Coronary artery (tissue), 2 donors: ENCODE measurements at regions not wholly inside any gene's neighbourhood (a gene's known extent, or its start where the extent isn't known, plus 50 kb on each side); places are given as distances from the start of the nearest gene placed in this dataset.

Experiments used
- DNase-seq: peaks from one replicate; pipeline ENCODE4 v3.0.0-alpha.2; 2017; ENCODE audit warnings: low spot score
- H3K27ac ChIP-seq, 2 donors: fragments of 200-600 bp; sonication (generic); one replicate each; pipeline ENCODE4 v1.5.1; 2016 to 2019
- H3K4me3 ChIP-seq: fragments of 200-600 bp; sonication (generic); 2 replicates; pipeline ENCODE4 v1.5.1; 2016; ENCODE audit warnings: mild to moderate bottlenecking, moderate library complexity
- CTCF ChIP-seq: fragments of 200-600 bp; sonication (generic); IDR thresholded peaks from one replicate; pipeline ENCODE4 v1.5.1; 2019; ENCODE audit warnings: antibody characterized with exemption

- Histone ChIP-seq H3K4me3 (no peak overlapping the region), H3K27ac (no peak overlapping the region)
- no peak for DNase-seq
- TF ChIP-seq CTCF, result no peak
These were observed 590.2 kb upstream of the ATXN7L3B start for GRCh38 chr12:73947326-73948026.

- H3K4me3 ChIP-seq, result no peak overlapping the region
- no peak for DNase-seq
- TF ChIP-seq CTCF, result no peak
- H3K27ac ChIP-seq, result no peak overlapping the region
These were observed 587.1 kb upstream of the ATXN7L3B start for GRCh38 chr12:73950507-73950906.

- no peak for TF ChIP-seq CTCF
- Histone ChIP-seq H3K4me3 (no peak overlapping the region), H3K27ac (no peak overlapping the region)
- no peak for DNase-seq
These were observed 585.5 kb upstream of the ATXN7L3B start for GRCh38 chr12:73951956-73952703.

GRCh38 chr12:73964641-73965040 is 573.0 kb upstream of the ATXN7L3B start:
- DNase-seq, result no peak
- Histone ChIP-seq H3K4me3 (no peak overlapping the region), H3K27ac (no peak overlapping the region)
- TF ChIP-seq CTCF, result no peak

- DNase-seq, result no peak
- Histone ChIP-seq H3K27ac (no peak overlapping the region), H3K4me3 (no peak overlapping the region)
- TF ChIP-seq CTCF, result no peak
These were observed 564.1 kb upstream of the ATXN7L3B start for GRCh38 chr12:73973486-73973885.

GRCh38 chr12:73984552-73984951 is 553.1 kb upstream of the ATXN7L3B start:
- Histone ChIP-seq H3K27ac (no peak overlapping the region), H3K4me3 (no peak overlapping the region)
- no peak for DNase-seq
- no peak for TF ChIP-seq CTCF

- no peak for DNase-seq
- Histone ChIP-seq H3K27ac (no peak overlapping the region), H3K4me3 (no peak overlapping the region)
- no peak for TF ChIP-seq CTCF
These were observed 546.5 kb upstream of the ATXN7L3B start for GRCh38 chr12:73991138-73991537.
